SK-N-SH (cell line): ENCODE measurements at regions not wholly inside any gene's neighbourhood (a gene's known extent, or its start where the extent isn't known, plus 50 kb on each side); places are given as distances from the start of the nearest gene placed in this dataset.

Source experiments
- CTCF ChIA-PET: fragments of 300-600, 350-600 bp; formaldehyde crosslinking; extraction: SDS; loops from one replicate; lab custom pipeline; 2021; lab: Yijun Ruan, JAX
- POLR2A ChIA-PET: fragments of 350-600 bp; sonication (Branson Sonifier 250); formaldehyde crosslinking; extraction: SDS; loops from one replicate; lab custom pipeline; 2020; ENCODE audit warnings: antibody characterized with exemption, inconsistent platforms; lab: Yijun Ruan, JAX
- DNase-seq: peaks from one replicate; pipeline ENCODE4 v3.0.0; 2012
- H2AFZ ChIP-seq: fragments of 200-600 bp; sonication (generic); 2 replicates; pipeline ENCODE4 v1.8.1; 2016; ENCODE audit warnings: antibody characterized with exemption, mild to moderate bottlenecking, low read depth
- H3F3A ChIP-seq: fragments of 200-600 bp; sonication (generic); replicated peaks from 2 replicates; pipeline ENCODE3; 2016; ENCODE audit warnings: antibody characterized with exemption, mild to moderate bottlenecking; ENCODE audit not compliant: insufficient read depth
- H3K27ac ChIP-seq, 2 experiments: fragments of 200-500 bp in 1 of 2; fragments of 200-600 bp in 1 of 2; sonication (Bioruptor generic) in 1 of 2; sonication (generic), shearing (Covaris generic) in 1 of 2; 2 replicates each; pipeline versions ENCODE4 v1.5.1 to v1.6.1; 2014 to 2016; ENCODE audit warnings: low read depth in 2 of 2, inconsistent platforms in 1 of 2, low read length in 1 of 2, mild to moderate bottlenecking in 1 of 2, mixed read lengths in 1 of 2
- H3K27me3 ChIP-seq: fragments of 200-600 bp; sonication (generic), shearing (Covaris generic); 2 replicates; pipeline ENCODE4 v1.6.1; 2016; ENCODE audit warnings: mixed run types; ENCODE audit not compliant: insufficient read depth
- H3K36me3 ChIP-seq, 2 experiments: fragments of 200-500 bp in 1 of 2; fragments of 200-600 bp in 1 of 2; sonication (Bioruptor generic) in 1 of 2; sonication (generic) in 1 of 2; replicated peaks in 1 of 2; 2 replicates each; pipeline versions ENCODE3 to v1.5.1; 2014 to 2016; ENCODE audit warnings: low read length in 1 of 2, mild to moderate bottlenecking in 1 of 2; ENCODE audit not compliant: insufficient read depth in 2 of 2, control insufficient read depth in 1 of 2
- H3K4me1 ChIP-seq, 2 experiments: fragments of 200-500 bp in 1 of 2; fragments of 200-600 bp in 1 of 2; sonication (Bioruptor generic) in 1 of 2; sonication (generic), shearing (Covaris generic) in 1 of 2; 2 replicates each; pipeline versions ENCODE4 v1.5.1 to v1.6.1; 2014 to 2016; ENCODE audit warnings: low read depth in 1 of 2, low read length in 1 of 2, mixed run types in 1 of 2; ENCODE audit not compliant: insufficient read depth in 2 of 2, control insufficient read depth in 1 of 2
- H3K4me2 ChIP-seq: fragments of 200-600 bp; sonication (generic), shearing (Covaris generic); 2 replicates; pipeline ENCODE4 v1.6.1; 2017; ENCODE audit warnings: mixed run types
- H3K4me3 ChIP-seq, 2 experiments: fragments of 200-500 bp in 1 of 2; fragments of 200-600 bp in 1 of 2; sonication (Bioruptor generic) in 1 of 2; sonication (generic), shearing (Covaris generic) in 1 of 2; 2 replicates each; pipeline versions ENCODE4 v1.5.1 to v1.8.1; 2014 to 2016; ENCODE audit warnings: low read depth in 2 of 2, inconsistent platforms in 1 of 2, low read length in 1 of 2, mild to moderate bottlenecking in 1 of 2, mixed read lengths in 1 of 2, moderate library complexity in 1 of 2
- H3K79me2 ChIP-seq: fragments of 200-600 bp; sonication (generic); 2 replicates; pipeline ENCODE4 v1.8.1; 2017; ENCODE audit warnings: mild to moderate bottlenecking; ENCODE audit not compliant: insufficient read depth
- H3K9ac ChIP-seq: fragments of 200-600 bp; sonication (generic); 2 replicates; pipeline ENCODE4 v1.6.1; 2017; ENCODE audit warnings: mixed run types
- H3K9me2 ChIP-seq: fragments of 200-600 bp; sonication (generic); 2 replicates; pipeline ENCODE4 v1.6.1; 2017; ENCODE audit warnings: mixed run types
- H3K9me3 ChIP-seq: fragments of 200-600 bp; sonication (generic); 2 replicates; pipeline ENCODE4 v1.6.1; 2017; ENCODE audit warnings: mixed run types, mild to moderate bottlenecking, moderate library complexity
- H4K20me1 ChIP-seq: fragments of 200-600 bp; sonication (generic); 2 replicates; pipeline ENCODE4 v1.6.1; 2017; ENCODE audit warnings: mild to moderate bottlenecking, mixed run types; ENCODE audit not compliant: insufficient read depth
- EZH2phosphoT487 ChIP-seq: fragments of 200-600 bp; sonication (generic); IDR thresholded peaks from 2 replicates; pipeline ENCODE4 v1.6.1; 2017; ENCODE audit warnings: low read depth, mixed run types, mild to moderate bottlenecking, antibody characterized with exemption, moderate library complexity, borderline replicate concordance
- FOSL2 ChIP-seq: IDR thresholded peaks from 2 replicates; pipeline ENCODE4 v1.4.0; 2012; ENCODE audit warnings: low read depth, mild to moderate bottlenecking, moderate library complexity, borderline replicate concordance
- FOXM1 ChIP-seq: IDR thresholded peaks from 2 replicates; pipeline ENCODE4 v1.4.0; 2012; ENCODE audit warnings: low read depth, mild to moderate bottlenecking
- GABPA ChIP-seq: IDR thresholded peaks from 2 replicates; pipeline ENCODE4 v1.4.0; 2012; ENCODE audit warnings: low read depth, mild to moderate bottlenecking
- IRF3 ChIP-seq: fragments of 150-350 bp; IDR thresholded peaks from 2 replicates; pipeline ENCODE4 v1.6.1; 2016; ENCODE audit warnings: mild to moderate bottlenecking, low read depth, low read length
- MXI1 ChIP-seq: IDR thresholded peaks from 2 replicates; pipeline ENCODE4 v1.6.1; 2012; ENCODE audit warnings: mild to moderate bottlenecking, low read depth, low read length, improper control_type of control experiment
- PBX3 ChIP-seq: IDR thresholded peaks from 2 replicates; pipeline ENCODE4; 2012
- RCOR1 ChIP-seq: fragments of 150-350 bp; IDR thresholded peaks from 2 replicates; pipeline ENCODE4 v1.6.1; 2017; ENCODE audit warnings: antibody characterized with exemption, low read length
- RFX5 ChIP-seq: IDR thresholded peaks from 2 replicates; pipeline ENCODE4 v1.6.1; 2012; ENCODE audit warnings: mild to moderate bottlenecking, improper control_type of control experiment, low read length
- RXRA ChIP-seq: IDR thresholded peaks from 2 replicates; pipeline ENCODE4 v1.4.0; 2012; ENCODE audit warnings: low read depth, mild to moderate bottlenecking, borderline replicate concordance
- SIN3A ChIP-seq: IDR thresholded peaks from 2 replicates; pipeline ENCODE4 v1.6.1; 2012; ENCODE audit warnings: low read depth, mild to moderate bottlenecking, low read length, moderate library complexity, borderline replicate concordance
- SMC3 ChIP-seq: IDR thresholded peaks from 2 replicates; pipeline ENCODE4 v1.6.1; 2012; ENCODE audit warnings: low read depth, low read length, improper control_type of control experiment
- USF1 ChIP-seq: IDR thresholded peaks from 2 replicates; pipeline ENCODE4 v1.4.0; 2012; ENCODE audit warnings: low read depth, borderline replicate concordance
- USF2 ChIP-seq: fragments of 150-350 bp; IDR thresholded peaks from 2 replicates; pipeline ENCODE4 v1.6.1; 2017; ENCODE audit warnings: antibody characterized with exemption, low read length, low read depth, borderline replicate concordance
- WGBS: methylation state at CpG from one replicate; pipeline ENCODE4 v1.1.6; 2017; ENCODE audit warnings: low lambda C conversion rate; 5-methylcytosine and 5-hydroxymethylcytosine counted together

- TF ChIP-seq PBX3 = no peak
- no peak for TF ChIP-seq USF2
- TF ChIP-seq EZH2phosphoT487 = no peak
- no peak for TF ChIP-seq MXI1
- no peak for TF ChIP-seq RFX5
- no peak for TF ChIP-seq IRF3
These were observed 2086.8 kb downstream of the ARAP2 start (continued) for GRCh38 chr4:34157547-34157946.

- H3K36me3 ChIP-seq = no peaks in the 10 kb centered on the region
- 60% methylated on average over 1 of the region's 1 CpG for WGBS
- no peak for TF ChIP-seq USF2
- no peak for TF ChIP-seq SIN3A
- TF ChIP-seq FOXM1 = no peak
- TF ChIP-seq RCOR1 = no peak
- TF ChIP-seq SMC3 = no peak
- TF ChIP-seq USF1 = no peak
- no peak for TF ChIP-seq MXI1
- TF ChIP-seq RXRA = no peak
- no peak for TF ChIP-seq RFX5
- TF ChIP-seq GABPA = no peak
- TF ChIP-seq FOSL2 = no peak
- no peak for TF ChIP-seq PBX3
- H3K4me2 ChIP-seq = no peak overlapping the region
- H3F3A ChIP-seq = no peaks in the 10 kb centered on the region
- H3K9me2 ChIP-seq = no peaks in the 10 kb centered on the region; the same call in 1 of the 2 replicates
- no peak for DNase-seq
- H3K4me1 ChIP-seq = no peaks in the 10 kb centered on the region
- no peak overlapping the region for H3K4me3 ChIP-seq
- CTCF ChIA-PET = no interaction called here
- H3K9me3 ChIP-seq = peaks cover 11% of the 10 kb centered on the region; the same call in 1 of the 2 replicates
- H4K20me1 ChIP-seq = no peaks in the 10 kb centered on the region
- H3K79me2 ChIP-seq = no peaks in the 10 kb centered on the region
- H2AFZ ChIP-seq = no peak overlapping the region
- POLR2A ChIA-PET = no interaction called here
- H3K27me3 ChIP-seq = no peaks in the 10 kb centered on the region
- no peak overlapping the region for H3K27ac ChIP-seq
- H3K9ac ChIP-seq = no peak overlapping the region
These were observed 2085.4 kb downstream of the ARAP2 start for GRCh38 chr4:34158878-34159277.
